Liver (tissue), 3 donors: ENCODE measurements at regions not wholly inside any gene's neighbourhood (a gene's known extent, or its start where the extent isn't known, plus 50 kb on each side); places are given as distances from the start of the nearest gene placed in this dataset.

ENCODE experiments used
- ATF3 ChIP-seq: IDR thresholded peaks from 2 replicates; pipeline ENCODE4 v1.6.1; 2016; ENCODE audit warnings: antibody characterized with exemption
- CTCF ChIP-seq: fragments of 150-350 bp; IDR thresholded peaks from 2 replicates; pipeline ENCODE4 v1.5.1; 2017; ENCODE audit warnings: improper control_type of control experiment, low read depth, low read length; ENCODE audit not compliant: missing input control
- EGR1 ChIP-seq, 2 donors: IDR thresholded peaks; 2 replicates each; pipeline ENCODE4 v1.6.1; 2016 to 2018; ENCODE audit warnings: antibody characterized with exemption in 2 of 2, low read depth in 2 of 2
- NR2F2 ChIP-seq: IDR thresholded peaks from 2 replicates; pipeline ENCODE4 v1.6.1; 2016; ENCODE audit warnings: antibody characterized with exemption
- REST ChIP-seq: IDR thresholded peaks from 2 replicates; pipeline ENCODE4 v1.6.1; 2016; ENCODE audit warnings: antibody characterized with exemption, mild to moderate bottlenecking
- SP1 ChIP-seq: IDR thresholded peaks from 2 replicates; pipeline ENCODE4 v1.6.1; 2018; ENCODE audit warnings: antibody characterized with exemption, mild to moderate bottlenecking
- YY1 ChIP-seq: IDR thresholded peaks from 2 replicates; pipeline ENCODE4 v1.6.1; 2016; ENCODE audit warnings: antibody characterized with exemption, mild to moderate bottlenecking
- donor health status: healthy.
- donor health status: healthy.

- TF ChIP-seq CTCF (no peak), EGR1 (IDR thresholded peaks at IDR 0.05; ENCODE audit: low read depth in 2 of 2) (no peak), YY1 (no peak), REST (no peak), NR2F2 (no peak), ATF3 (no peak), SP1 (no peak)
Measured at GRCh38 chr2:15860051-15860663, 80.2 kb upstream of the MYCN start.
